Stimulated activated CD4-positive, alpha-beta T cell treated with anti-CD3 and anti-CD28 coated beads, Interleukin-12 subunit alpha, Interleukin-12 subunit beta, amount 100 ng/mL, for 24 hours (primary cell): ENCODE measurements at regions not wholly inside any gene's neighbourhood (a gene's known extent, or its start where the extent isn't known, plus 50 kb on each side); places are given as distances from the start of the nearest gene placed in this dataset.

Source experiments
- DNase-seq, 2 experiments: peaks; one replicate each; pipeline ENCODE4 v3.0.0-alpha.2; 2020; ENCODE audit warnings: low read depth in 2 of 2

DNA sequence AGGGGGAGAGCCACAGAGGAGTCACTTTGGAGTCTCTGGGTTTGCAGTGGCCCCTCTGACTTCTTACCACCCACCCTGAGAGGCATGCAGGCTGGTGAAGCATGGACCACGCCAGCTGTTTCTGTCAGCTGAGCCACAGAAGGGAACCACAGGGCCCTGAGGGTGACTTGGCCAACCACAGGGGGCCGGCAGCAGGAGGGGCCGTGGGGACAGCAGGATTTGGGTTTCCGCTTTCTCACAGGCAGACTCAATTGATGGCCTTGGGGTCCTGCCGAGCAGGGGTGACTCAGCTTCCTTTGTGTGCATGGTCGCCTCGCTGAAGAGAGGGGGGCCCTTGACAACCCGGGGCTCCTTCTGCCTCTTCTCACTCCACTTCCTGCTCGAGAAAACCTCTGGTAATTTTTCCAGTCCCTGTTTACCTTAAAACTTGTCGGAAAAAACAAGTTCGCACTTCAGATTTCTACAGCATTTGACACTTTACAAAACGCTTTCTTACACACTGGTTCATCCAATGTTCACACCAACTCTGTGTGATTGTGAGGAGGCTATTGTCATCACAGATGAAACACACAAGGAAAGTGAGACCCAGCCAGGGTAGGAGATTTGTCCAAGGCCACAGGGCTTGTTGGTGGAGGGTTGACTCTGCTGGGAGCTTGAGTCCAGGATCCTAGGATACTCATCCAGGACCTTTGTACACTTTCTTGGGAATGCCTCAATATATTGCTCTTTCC, 311.2 kb downstream of the LPIN1 start:
- DNase-seq, result no peak

DNA sequence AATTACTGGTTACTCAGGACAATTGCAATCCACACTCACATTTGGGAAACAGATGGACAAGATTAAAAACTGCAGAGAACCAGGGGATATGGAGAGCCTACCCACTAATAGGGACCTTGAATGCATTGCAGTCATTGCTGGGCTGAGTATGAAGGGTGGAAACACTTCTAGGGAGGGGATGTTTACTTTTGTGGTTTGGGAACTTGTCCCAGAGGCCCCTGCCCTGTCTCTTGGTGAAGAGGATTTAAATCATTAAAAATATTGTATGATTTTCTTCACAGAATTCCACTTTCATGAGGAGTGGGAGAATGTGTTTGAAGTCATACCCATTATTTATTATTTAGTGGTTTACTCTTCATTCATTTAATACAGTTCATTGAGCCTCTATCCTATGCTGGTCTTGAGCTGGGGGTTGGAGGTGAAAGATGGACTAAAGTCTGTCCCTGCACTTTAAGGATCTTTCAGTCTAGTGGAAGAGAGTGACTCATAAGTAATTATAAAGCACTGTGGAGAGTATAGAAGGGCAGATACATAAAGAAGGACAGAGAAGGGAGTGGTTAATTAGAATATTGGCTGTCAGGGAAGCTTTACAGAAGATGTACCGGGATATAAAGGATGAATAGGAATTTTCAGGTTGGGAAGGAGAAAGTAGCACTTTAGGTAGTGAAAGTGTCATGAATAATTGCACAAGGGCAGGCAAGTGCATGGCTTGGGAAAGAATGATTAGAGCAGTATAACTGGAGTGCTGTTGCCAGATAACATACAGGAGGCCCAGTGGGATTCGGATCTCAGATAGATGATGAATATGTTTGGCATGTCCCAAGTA, 313.4 kb downstream of the LPIN1 start:
- no peak for DNase-seq

DNA sequence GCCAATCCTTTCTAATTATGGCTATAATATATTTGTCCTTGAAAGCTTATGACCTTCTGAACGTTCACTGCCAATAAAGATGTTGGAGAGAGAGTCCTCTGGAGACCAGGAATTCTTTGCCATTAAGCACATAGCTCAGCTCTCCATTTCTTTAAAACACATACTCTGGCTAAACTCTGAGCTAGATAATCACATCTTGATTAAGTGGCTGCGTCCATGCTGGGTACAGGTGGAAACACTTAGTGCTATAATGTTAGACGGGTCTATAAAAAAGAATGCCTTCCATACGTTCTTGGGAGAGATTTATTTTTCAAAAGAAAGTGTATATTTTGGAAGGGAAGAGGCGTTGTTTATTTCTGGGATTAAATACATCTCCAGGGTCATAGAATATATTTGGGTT, 314.5 kb downstream of the LPIN1 start:
- no peak for DNase-seq

DNA sequence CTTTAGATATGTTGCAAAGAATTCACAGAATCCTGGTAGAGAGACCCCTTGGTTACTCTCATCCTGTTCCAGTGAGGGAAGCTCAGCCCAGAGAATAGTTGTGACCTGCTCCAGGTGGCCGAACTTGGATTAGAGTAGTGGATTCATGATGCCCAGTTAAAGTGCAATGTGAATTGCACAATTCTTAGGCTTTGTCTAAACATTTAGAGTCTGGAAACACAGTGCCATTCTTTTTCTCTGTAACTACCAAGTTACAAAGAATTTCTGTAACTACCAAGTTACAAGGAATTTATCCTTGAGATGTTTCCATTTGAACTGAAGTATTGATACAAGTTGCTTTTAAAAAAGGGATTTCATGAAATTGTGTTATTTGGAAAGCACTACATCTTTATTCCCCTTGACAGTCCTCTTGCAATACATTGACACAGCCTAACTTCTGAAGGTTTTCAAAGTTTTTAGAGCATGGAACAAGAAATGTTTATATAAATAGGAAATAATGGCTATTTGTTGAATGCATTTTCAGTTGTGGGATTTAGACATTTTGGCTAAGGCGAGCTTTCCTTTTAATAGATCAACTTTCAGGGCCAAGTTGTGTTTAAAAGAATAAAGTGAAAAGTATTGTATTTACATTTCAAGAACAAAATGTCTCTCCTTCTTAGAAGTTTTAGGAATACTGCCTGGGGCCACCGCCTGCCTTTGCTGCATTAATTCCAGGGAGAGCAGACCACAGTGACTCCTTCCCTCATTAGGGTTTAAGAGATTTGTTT, 315.0 kb downstream of the LPIN1 start:
- no peak for DNase-seq

DNA sequence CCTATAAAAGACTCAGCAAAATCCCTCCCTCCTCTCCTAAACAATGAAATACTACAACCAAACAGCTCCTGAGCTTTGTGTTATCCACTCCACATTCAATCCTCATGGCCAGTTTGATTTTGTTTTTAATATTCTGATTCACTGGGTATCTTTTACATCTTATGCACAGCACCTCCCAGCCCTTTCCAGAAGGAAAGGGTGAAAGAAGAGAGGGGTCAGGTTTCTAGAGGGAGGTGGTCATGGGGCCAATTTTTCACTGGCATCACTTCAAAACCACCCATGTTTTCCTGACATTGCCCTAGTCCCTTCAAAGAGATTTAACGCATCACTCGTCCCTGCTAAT, 315.6 kb downstream of the LPIN1 start:
- no peak for DNase-seq

DNA sequence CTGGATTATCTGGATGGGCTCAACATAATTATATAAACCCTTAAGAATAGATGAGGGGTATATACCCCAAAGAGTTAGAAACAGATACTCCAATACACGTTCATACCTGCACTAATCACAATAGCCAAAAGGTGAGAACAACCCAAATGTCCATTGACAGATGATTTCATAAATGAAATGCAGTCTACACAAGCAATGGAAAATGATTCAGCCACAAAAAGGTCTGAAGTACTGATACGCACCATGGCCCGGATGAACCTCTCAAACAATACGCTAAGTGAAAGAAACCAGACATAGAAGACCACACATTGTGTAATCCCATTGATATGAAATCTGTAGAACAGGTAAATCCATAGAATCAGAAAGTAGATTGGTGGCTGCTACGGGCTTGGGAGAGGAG, 316.8 kb downstream of the LPIN1 start:
- DNase-seq, result no peak

DNA sequence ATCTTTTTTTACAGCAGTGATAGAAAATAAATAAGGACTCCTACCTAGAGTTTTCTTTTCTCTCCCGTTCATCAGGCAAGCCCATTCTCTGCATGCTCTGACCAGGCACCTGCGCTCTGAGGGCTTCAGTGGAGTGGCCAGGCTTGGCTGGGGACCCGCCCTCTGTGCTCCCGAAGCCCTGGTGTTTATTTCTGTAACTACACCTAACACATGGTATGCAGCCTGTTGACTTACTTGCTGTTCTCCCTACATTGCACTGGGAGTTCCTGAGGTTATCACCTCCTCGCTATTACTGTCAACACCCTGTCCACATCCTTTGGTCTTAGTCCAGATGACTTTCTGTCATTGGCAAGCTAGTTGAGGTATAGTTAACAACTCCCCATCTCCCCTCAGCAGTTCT, 317.7 kb downstream of the LPIN1 start:
- no peak for DNase-seq

DNA sequence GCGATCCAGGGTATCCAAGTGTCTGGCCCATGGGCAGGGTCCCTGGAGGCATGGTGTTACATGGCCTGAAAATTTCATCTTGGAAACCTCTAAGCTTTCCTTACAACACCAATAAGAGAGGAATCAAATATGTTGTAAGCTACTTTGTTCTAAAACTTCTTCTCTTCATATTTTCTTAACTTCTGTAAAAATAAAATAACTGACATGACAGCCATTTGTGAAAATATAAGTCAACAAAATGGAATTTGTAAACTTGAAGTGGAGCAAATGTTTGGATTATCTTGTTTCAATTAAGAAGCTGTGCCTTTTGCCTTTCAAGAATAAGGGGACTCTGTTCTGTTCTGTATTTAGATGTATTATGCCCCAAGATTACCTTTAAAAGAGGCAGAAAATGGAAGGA, 319.7 kb downstream of the LPIN1 start:
- DNase-seq, result no peak

DNA sequence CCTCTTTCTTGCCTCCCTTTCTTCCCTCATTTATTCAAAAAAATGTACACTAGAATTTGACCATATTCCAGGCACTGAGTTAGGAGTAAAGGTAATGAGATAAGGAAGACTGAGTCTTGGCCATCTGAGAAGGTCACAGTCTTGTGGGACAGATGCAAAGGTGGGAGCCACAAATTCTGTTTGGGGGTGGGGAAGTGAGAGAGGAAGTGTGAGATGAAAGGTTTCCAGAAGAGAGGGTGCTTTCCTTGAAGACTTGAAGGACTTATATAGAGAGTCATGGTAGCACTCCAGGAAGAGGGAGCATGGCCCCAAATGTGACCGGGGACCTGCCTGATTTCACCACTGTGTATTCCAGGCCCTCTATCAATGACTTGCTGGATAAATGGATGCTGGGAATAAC, 320.6 kb downstream of the LPIN1 start:
- no peak for DNase-seq

DNA sequence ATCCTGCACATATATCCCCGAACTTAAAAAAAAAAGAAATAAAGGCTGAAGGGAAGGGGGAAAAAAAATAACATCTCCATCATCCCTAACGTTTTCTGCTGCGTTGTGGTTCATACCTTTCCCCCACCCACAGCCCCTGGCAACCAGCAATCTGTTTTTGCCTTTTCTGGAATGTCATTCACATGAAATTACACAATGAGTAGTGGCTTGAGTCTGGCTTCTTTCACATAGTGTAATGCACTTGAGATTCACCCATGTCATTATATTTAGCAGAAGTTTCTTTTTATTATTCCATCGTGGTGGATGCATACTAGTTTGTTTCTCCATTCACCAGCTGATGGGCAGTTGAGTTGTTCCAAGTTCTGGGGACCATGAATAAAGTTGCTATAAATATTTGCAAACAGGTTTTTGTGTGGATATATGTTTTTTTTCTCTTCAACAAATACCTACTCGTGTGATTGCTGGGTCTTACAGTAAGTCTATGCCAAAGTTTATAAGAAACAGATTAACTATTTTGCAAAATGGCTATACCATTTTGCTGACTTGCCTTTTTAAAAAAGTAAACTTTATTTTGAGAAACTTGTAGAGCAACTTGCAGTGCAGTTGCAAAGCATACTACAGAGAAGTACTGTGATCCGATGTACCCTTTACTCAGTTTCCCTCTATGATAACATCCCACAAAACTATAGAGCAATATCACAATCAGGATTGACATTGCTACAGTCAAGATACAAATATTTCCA, 322.5 kb downstream of the LPIN1 start:
- no peak for DNase-seq

DNA sequence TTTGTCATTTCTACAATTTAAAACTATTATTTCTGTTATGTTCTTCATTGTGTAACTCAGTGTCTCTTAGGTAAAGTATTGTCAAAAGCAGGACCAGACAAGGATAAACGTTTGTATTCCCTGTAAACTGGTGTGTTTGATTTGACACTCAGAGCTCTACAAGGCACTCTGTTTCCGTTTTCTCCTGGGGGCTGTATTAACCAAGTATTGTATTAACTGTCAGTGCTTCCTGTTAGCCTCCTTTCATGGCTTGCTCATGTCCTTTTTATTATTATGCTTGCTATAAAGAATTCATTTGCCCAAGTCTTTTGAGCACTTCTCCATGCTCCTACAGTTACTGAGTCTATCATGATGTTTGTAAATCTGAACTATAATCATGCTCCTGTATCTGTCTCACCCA, 323.7 kb downstream of the LPIN1 start:
- no peak for DNase-seq

DNA sequence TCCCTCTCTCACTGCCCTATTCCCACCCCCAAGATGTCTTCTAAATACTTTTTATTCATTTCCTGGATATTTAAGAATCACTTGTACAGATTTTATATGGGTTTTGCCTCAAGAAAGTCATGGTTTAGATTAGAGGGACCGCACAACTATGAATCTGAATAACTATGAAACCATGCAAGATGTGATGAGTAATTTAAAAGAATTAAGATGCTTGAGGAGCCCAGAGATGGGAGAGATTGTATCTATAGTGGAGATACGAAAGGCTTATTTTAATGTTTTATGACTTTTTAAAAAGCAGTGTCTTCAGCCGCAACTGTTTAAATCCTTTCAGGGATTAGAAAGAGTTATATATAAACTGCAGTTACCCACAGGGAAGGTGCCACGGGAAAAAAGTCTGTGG, 324.1 kb downstream of the LPIN1 start:
- DNase-seq, result no peak

DNA sequence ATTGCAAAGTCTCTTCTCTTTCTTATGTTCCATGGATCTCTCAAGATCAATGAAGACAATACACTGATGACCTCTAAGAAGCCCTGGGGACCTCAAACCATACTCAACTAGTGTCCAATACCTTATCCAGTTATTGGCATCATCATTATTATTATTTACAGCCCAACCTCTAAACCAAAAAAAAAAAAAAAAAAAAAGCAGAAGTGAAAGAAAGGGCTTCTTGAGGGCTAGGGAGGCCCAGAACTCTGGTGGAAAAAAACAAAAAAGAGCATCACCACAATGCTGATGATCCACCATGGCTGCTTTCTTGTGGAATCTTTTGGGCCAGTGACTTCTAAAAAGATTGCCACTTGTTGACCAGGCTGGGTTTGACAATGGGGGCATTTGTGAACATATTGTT, 324.9 kb downstream of the LPIN1 start:
- no peak for DNase-seq

DNA sequence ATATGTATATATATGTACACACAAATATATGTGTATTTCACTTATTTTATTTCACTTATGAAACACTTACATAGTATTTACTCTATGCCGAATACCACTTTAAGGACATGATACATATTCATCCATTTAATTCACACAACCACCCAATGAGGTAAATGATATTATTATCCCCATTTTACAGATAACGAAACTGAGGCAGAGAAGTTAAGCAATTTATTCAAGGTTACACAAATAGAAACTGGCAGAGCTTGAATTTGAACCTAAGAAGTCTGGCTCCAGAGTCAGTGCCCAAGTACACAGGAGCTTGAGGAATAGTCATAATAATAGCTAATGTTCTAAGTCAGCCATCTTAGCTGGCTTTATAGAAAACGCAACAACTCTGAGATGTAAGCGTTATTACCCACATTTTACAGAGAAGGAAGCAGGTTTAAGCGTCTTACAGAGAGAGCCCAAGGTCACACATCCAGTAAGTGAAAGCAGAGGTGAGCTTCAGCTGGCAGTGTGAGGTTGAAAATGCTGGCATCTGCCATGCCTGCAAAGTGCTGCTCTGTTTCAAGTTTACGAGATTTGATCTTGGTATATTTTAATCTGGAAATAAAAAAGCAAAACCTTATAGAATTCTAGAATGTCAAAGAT, 326.9 kb downstream of the LPIN1 start:
- DNase-seq, result no peak

DNA sequence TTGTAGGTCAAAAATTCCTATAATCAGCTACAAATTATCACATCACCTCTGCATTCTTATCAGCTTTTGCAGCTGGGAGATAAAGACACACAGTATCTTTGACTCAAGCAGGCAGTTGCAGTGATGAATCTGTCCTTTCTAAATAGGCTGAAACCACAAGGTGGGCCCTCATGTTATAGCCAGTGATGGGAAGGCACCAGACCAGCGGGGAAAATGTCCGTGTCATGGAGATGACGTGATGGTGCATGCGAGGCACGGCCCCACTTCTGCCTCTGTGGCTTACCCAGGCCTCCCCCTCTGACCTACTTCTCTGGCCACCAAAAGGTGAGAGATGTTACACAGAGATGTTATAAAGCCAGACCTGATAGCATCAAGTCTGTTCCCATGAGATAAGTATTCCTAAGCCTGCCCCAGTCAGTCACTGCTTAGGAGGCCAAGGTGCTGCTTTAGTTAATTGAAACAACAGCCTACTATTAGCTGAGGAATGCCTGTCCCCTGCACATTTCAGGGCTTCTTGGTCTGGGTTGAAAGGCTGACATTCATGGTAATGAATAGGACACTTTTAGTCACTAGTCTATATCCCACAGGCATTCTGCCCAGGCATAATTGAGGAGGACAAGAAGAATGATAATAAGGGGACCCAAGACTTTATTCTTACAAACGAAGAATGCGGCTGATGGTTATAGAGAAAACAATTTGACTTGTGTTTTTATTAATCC, 327.9 kb downstream of the LPIN1 start:
- DNase-seq, result no peak

DNA sequence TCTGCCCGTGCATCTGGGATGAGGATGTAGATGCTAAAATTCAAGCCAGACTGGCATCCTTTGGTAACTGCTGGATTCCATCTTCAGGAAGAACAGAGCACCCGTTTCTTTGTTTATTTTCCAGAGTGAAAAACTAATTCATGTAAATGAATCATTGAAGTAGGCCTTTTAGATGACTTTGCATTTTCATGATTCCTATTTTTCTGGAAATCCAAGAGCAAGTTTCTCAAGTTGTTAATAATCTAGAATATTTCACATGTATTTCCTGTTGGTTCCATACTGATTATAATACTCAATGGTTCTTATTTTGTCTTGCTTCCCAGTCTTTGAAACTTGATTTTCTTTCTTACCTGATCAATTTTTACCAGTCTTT, 328.4 kb downstream of the LPIN1 start:
- DNase-seq, result no peak

DNA sequence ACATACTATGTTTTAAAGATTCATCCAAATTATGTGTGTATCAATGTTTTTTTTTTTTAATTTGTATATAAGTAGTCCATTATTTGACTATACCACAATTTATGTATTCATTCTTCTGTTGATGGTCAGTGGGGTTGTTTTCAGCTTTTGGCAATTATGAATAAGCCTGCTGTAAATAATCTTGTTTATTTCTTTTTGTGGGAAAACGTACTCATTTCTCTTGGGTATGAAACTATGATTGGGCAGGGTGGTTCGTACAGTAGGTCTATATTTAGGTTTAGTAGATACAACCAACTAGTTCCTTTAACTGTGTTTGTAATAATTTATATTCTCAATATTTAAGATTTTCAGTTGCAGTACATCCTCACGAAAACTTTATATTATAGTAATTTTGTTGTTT, 329.2 kb downstream of the LPIN1 start:
- no peak for DNase-seq

DNA sequence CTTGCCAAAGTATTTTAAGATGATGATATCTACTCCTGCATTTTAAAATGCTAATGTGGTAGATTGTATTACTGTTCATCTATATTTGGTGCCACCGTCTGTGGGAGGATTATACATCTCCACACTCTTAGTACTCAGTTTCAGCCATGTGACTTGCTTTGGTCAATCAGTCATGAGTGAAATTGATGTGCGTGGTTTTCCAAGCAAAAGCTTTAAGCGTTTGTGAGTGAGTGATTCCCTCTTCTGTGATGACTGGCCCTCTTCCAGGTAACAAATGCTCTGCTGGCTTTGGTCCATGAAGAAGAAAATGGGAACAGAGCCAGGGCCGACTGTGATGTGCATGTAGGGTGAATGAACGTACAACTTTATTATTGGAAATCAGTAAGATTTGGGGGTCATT, 330.4 kb downstream of the LPIN1 start:
- no peak for DNase-seq

DNA sequence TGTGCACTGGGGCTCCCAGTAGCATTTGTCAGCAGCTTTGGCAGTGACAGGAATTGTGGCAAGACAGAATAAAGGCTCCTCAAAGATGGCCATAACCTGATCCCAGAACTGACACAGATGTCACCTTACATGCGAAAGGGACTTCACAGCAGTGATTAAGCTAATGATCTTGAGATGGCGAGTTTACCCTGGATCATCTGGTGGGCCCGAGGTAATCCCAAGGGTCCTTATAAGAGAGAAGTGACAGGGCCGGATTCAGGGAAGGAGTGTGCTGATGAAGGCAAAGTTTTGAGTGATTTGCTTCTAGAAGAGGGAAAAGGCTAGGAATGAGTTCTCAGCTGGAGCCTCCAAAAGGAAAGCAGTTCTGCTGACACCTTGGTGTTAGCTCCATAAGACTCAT, 333.9 kb downstream of the LPIN1 start:
- no peak for DNase-seq

DNA sequence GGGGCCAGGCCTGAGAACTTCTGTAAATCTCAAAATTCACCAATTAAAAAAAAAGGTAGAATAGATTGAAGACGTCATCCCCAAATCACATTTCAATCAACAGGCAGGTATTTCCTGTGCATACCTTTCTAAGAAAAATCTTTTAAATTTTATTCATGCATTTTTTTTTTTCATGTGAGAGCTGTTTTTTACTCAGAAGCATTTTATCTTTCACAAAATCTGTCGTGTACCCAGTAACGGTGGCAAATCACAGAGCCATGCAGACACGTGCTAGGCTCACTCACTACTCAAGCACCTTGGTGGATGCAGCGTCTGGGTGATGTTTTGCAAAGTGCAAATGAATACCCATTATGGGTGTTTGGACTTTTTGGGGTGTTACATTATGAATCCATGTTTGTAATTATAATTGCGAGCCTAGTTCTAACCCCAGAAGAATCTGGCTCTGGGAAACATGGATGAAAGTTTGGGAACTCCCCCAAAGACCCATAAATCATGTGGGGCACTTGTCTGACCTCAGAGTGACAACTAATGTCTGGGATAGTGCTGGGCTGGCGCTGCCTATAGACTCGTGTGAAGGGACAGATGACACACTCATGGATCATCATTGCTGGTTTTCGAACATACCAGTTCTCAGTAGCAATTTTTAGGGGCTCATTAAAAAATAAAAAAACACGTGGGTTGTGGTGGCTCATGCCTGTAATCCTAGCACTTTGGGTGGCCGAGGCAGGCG, 335.2 kb downstream of the LPIN1 start:
- DNase-seq, result no peak
